Occipital lobe (tissue), 1 donor: ENCODE measurements at regions not wholly inside any gene's neighbourhood (a gene's known extent, or its start where the extent isn't known, plus 50 kb on each side); places are given as distances from the start of the nearest gene placed in this dataset.
"Not testable (repeated sequence)": the region's sequence is repeated elsewhere in the genome, so short reads cannot be mapped to it uniquely, and the experiment has no call there.

ENCODE experiments used
- DNase-seq: peaks from one replicate; lab custom pipeline; 2025; lab: John Stamatoyannopoulos, UW

DNA sequence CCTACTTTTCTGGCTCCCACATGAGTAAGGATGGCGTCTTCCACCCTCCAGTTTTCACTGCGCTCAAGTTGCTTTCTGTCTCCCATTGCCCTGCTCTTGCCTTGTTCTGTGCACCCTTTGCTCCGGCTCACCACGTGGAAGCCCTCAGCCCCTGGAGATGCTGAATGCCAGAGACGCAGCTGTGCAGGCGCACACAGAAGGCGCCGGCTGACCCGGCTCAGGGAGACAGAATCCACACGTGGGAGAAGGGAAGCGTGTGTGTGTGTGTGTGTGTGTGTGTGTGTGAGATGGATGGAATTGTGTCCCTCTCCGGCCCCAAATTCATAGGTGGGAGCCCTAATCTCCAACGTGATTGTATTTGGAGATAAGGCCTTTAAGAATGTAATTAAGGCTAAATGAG, 118.2 kb upstream of the ERRFI1 start:
- DNase-seq = no peak

DNA sequence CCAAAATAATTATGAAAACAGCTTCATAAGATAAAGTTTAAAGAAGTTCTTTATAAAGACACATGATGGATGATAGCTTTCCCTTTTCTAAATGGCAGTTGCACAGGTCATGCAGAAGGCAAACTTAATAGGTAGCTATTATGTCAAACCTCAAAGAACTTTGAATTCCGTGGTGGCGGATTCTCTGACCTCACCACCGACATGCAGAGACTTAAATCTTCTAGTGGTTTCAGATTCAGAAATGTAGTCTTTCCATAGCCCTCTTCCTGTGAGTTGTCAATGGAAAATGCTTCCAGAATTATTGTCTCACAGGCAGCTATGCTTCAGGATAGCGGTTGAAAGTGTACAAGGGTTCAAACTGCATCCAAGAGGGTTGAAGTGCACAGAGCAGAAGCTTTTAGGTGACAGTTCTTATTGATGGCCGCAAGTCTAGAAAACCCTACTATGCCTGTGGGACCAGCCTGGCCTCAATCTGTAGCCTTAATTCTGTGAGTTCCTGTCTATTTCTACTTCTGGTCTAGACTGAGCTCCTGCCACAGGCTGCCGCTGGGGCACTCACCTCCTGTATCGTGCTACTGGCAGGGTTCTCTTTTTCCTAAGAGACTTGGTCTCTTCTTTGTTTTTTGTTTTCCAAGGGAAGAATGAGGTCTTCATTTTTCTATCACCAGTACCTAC, 117.0 kb upstream of the ERRFI1 start:
- no peak for DNase-seq

DNA sequence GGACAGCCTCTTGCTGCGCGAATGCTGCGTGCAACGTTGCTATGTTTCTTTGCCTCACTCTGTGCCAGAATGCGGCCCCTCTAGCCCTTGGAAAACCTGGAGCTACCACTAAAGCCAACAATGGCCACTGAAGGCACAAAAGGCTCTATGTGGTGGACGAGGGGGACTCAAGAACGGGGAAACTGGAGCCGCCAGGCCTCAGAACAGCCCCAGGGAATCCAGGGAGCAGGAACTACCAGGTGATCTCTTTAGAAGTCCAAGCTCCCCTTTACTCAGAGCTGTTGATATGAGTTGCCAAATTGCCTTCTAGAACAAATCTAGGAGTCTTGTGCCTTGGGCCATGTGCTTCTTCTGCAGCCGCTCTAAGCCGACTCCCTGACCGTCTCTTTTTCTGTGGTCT, 113.8 kb upstream of the ERRFI1 start:
- DNase-seq = no peak

DNA sequence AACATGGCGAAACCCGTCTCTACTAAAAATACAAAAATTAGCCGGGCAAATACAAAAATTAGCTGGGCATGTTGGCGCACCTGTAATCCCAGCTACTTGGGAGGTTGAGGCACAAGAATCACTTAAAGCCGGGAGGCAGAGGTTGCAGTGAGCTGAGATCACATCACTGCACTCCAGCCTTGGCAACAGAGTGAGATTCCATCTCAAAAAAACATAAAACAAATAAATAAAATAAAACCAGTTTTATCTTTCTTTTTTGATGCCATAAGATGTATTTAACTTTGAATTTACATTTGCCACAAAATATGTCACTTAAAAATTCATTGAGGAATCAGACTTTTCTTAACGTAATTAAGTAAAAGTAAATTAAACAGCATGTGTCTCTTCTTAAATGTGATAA, 113.3 kb upstream of the ERRFI1 start:
- no peak for DNase-seq

DNA sequence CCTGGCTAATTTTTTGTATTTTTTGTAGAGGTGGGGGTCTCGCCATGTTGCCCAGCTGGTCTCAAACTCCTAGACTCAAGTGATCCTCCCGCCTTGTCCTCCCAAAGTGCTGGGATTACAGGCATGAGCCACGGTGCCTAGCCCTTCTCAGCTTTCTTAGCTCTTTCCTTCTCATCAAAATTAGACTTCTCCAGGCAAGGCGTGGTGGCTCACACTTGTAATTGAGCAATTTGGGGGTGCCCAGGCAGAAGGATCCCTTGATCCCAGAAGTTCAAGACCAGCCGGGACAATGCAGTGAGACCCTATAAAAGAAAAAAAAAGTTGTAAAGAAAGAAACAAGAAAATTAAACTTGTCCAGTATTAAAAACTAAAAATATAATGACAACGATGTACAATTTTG, 112.6 kb upstream of the ERRFI1 start:
- DNase-seq = no peak

DNA sequence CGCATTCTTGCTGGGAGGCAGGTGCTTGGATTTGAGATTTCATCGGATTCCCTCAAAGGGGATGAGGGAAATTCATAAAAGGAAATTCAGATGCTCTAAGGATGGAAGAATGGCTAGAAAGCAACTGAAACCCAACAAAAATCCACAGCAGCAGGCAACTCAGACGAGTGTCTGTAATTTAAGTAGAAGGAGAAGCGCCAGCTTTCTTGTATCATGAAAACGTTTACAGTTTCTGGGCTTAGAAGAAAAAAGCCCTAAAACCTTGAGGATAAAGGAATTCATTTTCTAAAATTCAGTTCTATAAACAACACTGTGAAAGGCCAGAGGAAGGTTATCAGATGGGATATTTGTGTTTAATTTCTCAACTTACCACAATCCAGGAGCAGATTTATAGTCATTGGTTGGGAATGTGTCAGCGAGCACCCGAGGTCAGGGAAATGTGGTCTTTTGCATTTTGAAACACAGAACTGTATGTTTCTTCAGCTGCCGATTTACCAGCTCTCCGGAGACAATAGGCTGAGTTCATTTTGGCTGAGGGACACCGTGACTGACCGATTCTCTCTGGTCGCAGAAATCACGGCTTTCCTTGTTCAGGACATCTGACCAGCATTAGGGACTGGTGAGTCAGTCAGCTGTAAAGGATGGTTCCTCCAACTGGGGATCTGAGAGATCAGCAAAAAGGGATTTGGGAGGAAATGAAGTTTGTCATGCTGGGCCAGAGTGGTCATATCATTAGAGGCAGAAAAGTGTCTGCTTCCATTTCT, 111.6 kb upstream of the ERRFI1 start:
- DNase-seq = no peak

DNA sequence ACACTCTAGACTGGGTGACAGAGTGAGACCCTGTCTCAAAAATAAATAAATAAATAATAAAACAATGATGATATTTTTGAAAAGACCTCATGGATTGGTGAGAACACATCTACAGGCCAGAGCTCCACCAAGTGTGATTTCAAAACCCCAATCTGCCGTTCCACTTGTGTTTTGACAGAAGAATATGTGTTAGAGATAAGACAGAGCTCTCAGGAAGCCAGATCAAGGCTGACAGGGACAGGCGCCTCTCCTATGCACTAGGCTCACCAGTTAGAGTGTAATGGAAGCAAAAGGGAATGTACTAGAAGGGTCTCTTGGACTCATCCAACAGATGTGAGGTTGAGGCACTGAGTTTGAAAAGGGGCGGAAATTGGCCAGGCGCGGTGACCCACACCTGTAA, 110.7 kb upstream of the ERRFI1 start:
- DNase-seq = no peak

DNA sequence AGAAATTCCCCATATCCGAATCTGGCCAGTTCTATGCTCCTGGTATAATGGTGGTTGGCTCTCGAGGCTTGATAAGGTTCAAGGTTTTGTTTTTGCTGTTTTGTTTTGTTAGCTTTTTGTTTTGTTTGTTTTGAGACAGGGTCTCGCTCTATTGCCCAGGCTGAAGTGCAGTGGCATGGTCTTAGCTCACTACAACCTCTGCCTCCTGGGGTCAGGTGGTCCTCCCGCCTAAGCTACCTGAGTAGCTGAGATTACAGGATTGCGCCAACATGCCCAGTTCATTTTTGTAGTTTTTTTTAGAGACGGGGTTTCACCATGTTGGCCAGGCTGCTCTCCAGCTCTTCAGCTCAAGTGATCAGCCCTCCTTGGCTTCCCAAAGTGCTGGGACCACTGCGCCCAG, 109.1 kb upstream of the ERRFI1 start:
- DNase-seq = no peak

DNA sequence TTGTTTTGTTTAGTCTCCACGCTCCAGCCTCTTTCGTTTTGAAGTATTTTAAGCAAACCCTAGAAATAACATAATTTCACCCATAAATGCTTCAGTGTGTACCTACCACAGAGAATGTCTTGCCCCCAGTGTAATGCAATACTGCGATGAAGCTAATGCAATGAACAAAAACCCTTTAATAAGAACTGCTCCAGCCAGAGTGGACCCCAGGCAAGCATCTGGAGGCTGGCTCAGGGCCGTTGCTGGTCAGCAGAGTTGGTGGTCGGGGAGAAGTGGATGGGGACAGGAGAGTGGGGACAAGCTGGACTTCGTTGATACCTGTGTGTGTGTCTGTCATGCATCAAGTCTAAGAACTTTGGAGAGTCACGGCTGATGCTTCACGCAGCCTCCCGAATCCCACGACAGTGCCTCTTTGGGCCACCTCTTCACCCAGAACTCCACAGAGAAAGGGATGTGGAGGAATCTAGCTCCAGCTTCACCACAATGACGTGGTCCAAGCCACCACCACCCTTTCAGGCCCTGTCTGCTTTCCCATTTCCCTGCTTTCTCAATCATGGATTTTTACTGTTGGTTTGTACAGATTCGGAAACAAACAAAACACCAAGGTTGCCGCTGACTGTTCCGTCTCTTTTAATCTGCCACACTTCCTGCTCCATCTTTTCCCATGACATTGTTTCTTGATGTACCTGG, 108.6 kb upstream of the ERRFI1 start:
- no peak for DNase-seq

DNA sequence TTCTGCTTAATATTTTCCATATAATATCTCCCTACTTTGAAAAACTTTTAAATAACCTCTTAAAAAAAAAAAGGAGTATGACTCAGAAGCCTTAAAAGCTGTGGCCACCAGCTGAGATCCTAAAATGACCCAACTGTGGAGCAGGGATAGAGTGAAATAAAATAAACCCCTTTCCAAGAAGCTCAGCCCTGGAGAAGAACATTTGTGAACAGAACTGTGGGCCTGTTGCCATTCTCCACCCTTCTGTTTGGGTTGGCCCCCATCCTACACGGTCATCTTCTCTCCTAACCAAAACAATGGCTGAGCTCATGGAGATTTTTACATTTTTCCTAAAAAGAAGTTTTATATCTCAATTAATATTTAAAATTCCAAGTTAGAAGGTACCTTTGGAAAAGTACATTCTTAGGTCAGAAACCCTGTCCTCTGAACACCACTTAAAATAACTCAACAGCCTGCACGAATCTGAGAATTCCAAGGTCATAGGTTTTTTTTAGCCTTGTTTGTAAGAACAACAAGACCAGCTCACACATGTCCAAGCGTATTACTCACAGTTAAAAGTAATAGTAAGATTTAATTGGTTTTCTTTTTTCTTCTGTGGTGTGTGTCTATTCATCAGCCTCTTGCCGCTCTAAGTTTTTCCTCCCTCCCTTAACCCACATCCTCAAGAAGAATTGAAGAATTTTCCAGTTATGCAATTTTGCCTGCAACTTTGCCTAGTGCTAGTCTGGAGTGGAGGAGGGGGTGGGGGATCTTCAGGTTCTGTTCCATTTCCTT, 107.7 kb upstream of the ERRFI1 start:
- no peak for DNase-seq

DNA sequence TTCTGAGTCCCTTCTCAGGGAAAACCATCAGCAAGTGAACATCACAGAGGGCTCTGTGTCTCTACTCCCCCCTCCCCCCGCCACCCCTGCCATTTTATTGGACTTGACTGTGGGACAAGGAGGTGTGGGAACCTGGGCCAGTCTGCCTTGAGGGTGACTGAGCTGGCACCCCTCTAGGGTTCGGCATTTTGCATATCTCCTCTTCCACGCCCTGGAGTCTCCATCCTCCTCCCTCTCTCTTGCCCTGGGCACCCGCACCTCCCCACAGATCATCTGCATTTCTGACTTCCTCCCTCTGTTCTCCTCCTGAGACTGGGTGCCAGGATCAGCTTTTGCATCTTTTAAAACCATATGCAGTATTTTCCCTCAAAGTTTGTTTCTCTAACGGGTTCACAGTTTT, 107.1 kb upstream of the ERRFI1 start:
- DNase-seq = no peak

DNA sequence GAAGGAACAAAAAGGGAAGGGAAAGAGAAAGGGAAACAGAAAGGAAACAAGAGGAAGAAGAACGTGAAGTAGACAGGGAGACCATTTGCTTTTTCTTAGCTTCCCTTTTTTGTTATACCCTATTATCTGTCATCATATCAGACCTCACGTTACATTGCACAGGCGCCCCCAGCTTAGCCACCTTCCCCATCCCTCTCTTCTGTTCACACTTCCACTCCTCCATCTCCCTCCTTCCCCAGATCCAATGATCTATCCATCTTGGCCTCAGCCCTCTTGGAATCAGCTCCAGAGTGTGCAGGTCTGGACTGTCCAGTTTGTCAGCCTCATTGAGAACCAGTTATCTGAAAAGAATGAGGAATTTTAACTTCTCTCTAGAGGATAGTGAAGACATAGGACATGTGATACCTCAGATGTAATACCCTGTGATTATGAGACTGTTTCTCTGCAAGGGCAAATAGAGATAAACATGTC, 101.1 kb upstream of the ERRFI1 start:
- DNase-seq = no peak

DNA sequence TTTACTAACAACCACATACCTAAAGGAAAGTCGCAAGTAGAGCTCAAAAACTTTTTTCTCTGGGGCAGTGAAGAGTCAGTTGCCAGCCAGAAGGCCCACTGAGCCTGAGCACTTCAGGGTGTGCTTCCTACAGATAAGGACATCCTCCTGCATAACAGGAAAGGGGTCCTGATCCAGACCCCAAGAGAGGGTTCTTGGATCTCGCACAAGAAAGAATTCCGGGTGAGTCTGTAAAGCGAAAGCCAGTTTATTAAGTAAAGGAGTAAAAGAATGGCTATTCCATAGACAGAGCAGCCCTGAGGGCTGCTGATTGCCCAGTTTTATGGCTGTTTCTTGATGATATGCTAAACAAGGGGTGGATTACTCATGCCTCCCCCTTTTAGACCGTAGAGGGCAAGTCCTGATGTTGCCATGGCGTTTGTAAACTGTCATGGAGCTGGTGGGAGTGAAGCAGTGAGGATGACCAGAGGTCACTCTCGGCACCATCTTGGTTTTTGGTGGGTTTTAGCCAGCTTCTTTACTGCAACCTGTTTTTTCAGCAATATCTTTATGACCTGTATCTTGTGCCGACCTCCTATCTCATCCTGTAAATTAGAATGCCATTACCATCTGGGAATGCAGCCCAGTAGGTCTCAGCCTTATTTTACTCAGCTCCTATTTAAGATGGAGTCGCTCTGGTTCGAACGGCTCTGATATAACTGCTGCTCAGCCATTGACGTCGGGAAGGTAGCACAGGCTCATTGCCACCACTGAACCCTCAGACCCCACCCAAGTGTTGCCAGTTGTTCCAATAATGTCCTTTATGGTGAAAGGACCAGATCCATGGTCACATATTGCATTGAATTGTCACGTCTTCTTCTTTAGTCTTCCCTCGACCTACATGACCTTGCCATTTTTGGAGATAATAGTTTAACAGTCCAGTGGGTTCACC, 96.6 kb upstream of the ERRFI1 start:
- no peak for DNase-seq

DNA sequence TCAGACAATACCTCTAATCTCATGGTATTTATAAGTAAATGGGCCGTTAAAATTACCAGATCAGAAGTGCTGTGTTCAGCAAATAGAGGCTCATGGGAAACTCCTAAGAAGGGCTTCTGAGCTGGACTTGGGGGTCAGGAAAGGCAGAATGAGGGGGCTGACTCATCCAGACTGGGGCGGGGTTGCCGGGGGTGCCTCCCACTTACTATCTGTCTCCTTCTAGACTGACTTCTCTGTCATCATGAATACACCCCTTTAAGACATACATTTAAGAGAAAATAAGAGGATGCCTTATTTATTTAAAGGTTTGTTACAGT, 96.0 kb upstream of the ERRFI1 start:
- DNase-seq = no peak

DNA sequence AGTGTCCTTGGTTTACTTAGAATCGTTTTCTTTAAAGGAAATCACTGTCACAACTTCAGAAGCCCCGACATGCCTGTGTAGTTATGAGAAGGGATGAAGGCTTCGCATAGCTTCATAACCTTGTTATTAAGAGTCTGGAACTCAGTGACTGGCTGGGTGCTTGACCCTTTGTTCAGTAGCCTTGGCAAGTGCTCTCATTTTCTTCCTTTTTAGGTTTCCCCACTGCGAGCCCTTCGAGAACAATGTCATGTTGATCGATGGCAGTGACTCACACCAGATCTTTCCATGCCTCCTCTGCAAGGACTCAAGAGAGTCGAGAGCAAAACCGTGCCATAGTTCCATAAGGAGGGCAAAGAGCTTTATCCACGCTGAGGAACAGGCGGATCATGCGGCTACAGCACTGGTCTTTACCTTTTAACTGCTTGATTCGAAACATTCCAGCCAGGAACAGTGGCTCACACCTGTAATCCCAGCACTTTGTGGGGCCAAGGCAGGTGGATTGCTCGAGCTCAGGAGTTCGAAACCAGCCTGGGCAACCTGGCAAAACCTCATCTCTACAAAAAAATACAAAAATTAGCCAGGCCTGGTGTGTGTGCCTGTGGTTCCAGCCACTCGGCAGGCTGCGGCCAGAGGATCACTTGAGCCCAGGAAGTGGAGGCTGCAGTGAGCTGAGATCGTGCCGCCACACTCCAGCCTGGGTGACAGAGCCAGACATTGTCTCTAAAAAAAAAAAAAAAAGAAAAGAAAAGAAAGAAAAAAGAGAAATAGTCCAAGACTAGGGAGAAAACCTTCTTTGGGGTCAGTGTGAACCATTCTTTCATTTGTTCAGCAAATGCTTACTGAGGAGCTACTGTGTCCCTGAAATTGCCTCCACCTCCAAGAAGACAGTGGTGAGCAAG, 95.4 kb upstream of the ERRFI1 start:
- no peak for DNase-seq

DNA sequence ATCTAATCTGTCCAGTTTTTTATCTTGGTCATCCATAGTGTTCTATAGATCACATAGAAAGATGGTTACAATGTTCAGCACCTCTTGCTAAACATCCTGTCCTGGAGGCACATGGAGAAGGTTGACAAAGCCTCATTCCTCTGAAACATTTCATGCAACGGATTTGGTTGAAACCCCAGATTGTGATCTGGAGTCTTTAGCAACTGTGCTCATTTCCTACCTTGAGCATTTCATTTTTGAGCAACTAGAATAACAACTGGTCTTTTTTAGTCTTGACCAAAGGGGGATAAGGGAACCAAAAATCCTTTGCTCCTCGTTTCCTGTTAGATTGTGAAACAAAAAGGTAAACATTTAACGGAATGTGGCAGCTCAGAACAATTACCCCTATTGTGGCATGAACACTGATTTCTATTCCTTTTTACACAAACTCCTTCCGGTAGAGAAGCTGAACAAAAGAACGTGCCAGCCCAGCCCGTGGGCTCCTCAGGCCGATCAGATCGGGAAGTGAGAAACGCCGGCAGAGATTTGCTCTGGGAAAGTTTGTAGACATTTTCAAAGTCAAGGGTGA, 94.7 kb upstream of the ERRFI1 start:
- DNase-seq = no peak

DNA sequence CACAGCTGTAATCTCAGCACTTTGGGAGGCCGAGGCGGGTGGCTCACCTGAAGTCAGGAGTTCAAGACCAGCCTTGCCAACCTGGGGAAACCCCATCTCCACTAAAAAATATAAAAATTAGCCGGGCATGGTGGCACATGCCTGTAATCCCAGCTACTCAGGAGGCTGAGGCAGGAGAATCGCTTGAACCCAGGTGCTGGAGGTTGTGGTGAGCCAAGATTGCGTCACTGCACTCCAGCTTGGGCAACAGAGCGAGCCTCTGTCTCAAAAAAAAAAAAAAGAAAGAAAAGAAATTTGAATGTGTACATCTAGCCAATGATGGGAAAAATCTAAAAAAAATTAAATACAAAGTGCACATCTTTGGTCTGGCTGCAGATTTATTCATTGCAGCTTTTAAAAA, 92.6 kb upstream of the ERRFI1 start:
- DNase-seq = not testable (repeated sequence)

DNA sequence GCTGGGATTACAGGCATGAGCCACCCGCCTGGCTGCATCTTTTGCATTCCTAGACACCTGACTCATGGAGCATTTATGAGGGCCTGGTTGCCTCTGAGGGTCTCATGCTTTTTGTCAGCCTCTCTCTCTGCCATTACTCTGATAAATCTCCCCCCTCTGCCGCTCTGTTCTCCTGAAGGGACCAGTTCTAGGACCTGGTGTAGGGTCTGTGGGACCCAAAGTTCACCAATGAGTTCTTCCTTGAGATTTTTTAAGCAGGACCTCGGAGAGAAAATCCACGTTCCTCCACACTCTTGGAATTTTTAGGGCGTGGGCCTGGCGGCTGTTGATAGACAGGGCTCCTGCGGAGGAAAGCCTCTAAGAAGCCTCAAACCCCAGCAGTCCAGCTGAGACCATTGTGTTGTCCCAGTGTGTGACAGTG, 91.9 kb upstream of the ERRFI1 start:
- no peak for DNase-seq

DNA sequence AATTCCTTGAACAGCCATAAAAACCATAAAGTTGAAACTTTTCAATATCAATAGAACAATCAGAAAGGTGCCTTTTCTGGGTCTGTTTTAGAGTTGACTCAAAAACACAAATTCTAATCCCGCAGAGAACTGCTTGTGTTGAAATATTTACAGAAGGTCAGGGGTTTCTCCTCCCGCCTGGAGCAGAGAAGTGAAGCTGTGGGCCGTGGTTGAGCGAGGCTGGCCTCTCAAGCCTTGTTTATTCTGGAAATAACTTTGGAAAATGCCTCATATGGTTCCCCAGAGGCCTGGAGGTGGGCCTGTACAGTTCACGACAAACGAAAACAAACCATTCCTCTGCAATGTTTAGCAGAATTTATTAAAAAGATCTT, 90.8 kb upstream of the ERRFI1 start:
- no peak for DNase-seq

DNA sequence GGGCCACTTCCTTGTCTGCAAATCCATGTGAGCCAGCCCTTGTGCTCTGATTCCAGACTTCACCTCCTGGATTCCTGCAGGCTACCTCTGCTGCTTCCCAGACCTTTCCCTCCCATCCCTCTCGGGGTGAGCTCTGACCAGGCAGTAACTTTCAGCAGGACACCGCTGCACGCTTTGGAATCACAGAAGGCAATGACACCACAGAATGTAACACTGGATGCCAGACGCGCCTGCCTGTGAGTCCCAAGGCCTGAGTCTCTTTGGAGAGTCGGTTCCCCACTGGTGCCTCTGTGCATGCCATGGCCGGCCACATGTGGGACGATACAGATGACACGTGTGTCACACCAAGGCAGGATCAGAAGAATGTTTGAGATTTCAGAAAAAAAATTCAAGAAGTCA, 89.7 kb upstream of the ERRFI1 start:
- DNase-seq = no peak
